ENCODE measurements at regions not wholly inside any gene's neighbourhood (a gene's known extent, or its start where the extent isn't known, plus 50 kb on each side); places are given as distances from the start of the nearest gene placed in this dataset.

DNA sequence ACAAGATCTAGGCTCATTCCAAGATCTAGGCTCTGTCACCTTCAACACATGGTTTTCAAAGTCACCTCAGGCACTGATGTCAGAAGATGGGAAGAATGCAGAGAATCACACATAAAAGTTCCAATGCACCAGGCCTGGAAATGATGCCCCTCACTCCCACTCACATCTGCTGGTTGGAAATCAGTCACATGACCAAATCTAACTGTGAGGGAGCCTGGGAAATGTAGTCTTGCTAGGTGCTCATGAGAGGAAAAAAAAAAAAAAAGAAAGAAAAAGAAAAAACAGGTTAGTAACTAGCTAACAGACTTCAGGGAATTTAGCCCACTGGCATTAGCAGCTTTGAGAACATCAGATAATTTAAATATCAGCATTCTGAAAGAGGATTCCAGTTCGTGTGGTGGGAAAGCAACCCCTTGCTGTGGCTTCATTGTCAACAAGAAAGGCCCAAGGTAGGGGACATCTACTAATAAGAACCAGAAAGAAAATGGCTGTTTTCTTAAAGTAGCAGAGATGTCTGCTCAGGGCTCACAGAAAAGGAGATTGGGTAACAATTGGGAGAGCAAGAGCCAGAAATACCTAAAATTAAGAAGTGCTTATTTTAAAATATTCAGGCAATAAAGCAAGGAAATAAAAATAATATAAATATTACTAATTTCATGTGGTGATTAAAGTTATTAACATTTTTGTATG, 614.3 kb downstream of the ACTL7B start:
- H3K27ac ChIP-seq (ENCODE audit: low read depth, low read length), result no peak overlapping the region

GRCh38 chr9:108239696-108240321, 616.0 kb downstream of the ACTL7B start:
- H3K27me3 ChIP-seq (ENCODE audit: control insufficient read depth in 1 of 2, insufficient read depth in 2 of 2, low read length in 2 of 2), result no peaks in the 10 kb centered on the region
- H3K27ac ChIP-seq (ENCODE audit: low read depth, low read length), result no peak overlapping the region
- no peaks in the 10 kb centered on the region for H3K4me1 ChIP-seq (ENCODE audit: insufficient read depth, low read length)
- no peaks in the 10 kb centered on the region for H3K36me3 ChIP-seq (ENCODE audit: insufficient read depth, low read length)
- H3K9me3 ChIP-seq (ENCODE audit: low read length), result no peaks in the 10 kb centered on the region
- H3K4me3 ChIP-seq (ENCODE audit: low read depth in 1 of 2, low read length in 2 of 2), result no peak overlapping the region
- H3K9ac ChIP-seq (ENCODE audit: low read length), result no peak overlapping the region

More for the DNA sequence above, 614.3 kb downstream of the ACTL7B start:
- H3K9ac ChIP-seq (ENCODE audit: low read length), result no peak overlapping the region
- H3K9me3 ChIP-seq (ENCODE audit: low read length), result no peaks in the 10 kb centered on the region
- H3K36me3 ChIP-seq (ENCODE audit: insufficient read depth, low read length), result no peaks in the 10 kb centered on the region
- H3K27me3 ChIP-seq (ENCODE audit: control insufficient read depth in 1 of 2, insufficient read depth in 2 of 2, low read length in 2 of 2), result no peaks in the 10 kb centered on the region
- no peaks in the 10 kb centered on the region for H3K4me1 ChIP-seq (ENCODE audit: insufficient read depth, low read length)
- no peak overlapping the region for H3K4me3 ChIP-seq (ENCODE audit: low read depth in 1 of 2, low read length in 2 of 2)

GRCh38 chr9:108235609-108236008, 620.2 kb downstream of the ACTL7B start:
- no peaks in the 10 kb centered on the region for H3K9me3 ChIP-seq (ENCODE audit: low read length)
- no peak overlapping the region for H3K27ac ChIP-seq (ENCODE audit: low read depth, low read length)
- no peaks in the 10 kb centered on the region for H3K36me3 ChIP-seq (ENCODE audit: insufficient read depth, low read length)
- H3K27me3 ChIP-seq (ENCODE audit: control insufficient read depth in 1 of 2, insufficient read depth in 2 of 2, low read length in 2 of 2), result no peaks in the 10 kb centered on the region
- H3K4me3 ChIP-seq (ENCODE audit: low read depth in 1 of 2, low read length in 2 of 2), result no peak overlapping the region
- H3K9ac ChIP-seq (ENCODE audit: low read length), result no peak overlapping the region
- H3K4me1 ChIP-seq (ENCODE audit: insufficient read depth, low read length), result no peaks in the 10 kb centered on the region

DNA sequence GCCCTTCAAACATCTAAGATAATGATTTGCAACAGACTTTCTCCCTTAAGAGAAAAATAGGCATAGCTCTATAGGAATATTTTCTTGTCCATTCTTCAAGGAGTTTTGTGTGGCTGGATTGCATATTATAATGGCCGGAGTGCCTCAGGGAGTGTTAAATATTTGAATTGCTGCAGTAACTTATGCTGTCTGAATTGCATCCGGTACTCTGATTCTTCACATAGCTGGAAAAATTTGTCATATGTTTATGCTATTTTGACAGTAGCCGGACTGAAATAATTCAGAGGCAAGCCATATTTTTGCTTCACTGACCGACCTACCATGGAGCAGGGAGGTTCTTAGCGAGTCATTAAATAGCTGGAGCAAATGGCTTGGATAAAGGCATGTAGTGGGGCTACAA, 621.0 kb downstream of the ACTL7B start:
- Histone ChIP-seq H3K9ac (ENCODE audit: low read length) (no peak overlapping the region), H3K36me3 (ENCODE audit: insufficient read depth, low read length) (no peaks in the 10 kb centered on the region), H3K27ac (ENCODE audit: low read depth, low read length) (no peak overlapping the region), H3K27me3 (ENCODE audit: control insufficient read depth in 1 of 2, insufficient read depth in 2 of 2, low read length in 2 of 2) (no peaks in the 10 kb centered on the region), H3K4me1 (ENCODE audit: insufficient read depth, low read length) (no peaks in the 10 kb centered on the region), H3K4me3 (ENCODE audit: low read depth in 1 of 2, low read length in 2 of 2) (no peak overlapping the region), H3K9me3 (ENCODE audit: low read length) (no peaks in the 10 kb centered on the region)

DNA sequence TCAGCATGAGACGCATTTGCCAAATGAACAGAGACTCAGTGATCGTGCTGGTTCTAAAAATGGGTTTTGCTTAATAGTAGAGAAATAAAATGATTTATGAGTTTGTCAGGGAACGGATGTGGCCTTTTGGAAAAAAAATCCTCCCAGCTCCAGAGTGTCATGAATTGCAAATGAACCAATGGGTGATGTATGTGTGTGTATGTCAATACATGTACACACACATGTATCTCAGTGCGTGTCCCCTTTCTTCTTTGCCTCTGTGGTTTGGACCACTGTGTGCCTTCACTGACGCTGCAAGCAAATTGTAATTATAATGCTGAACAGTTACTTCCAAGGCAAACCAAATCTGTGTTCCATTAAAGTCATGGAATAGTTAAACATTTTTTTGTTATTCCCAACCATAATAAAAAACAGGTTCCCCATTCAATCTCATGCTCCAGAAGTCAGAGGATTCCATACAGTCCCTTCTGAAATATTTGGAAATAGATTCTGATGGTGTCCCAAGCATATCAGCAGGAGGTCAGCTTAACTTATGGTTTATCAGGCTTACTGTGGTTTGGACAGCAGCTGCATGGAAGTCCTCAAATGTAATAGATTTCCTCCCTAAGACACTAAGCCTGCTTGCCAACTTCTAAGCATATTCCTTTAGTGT, 630.5 kb downstream of the ACTL7B start:
- no peak overlapping the region for H3K4me3 ChIP-seq (ENCODE audit: low read depth in 1 of 2, low read length in 2 of 2)
- no peaks in the 10 kb centered on the region for H3K36me3 ChIP-seq (ENCODE audit: insufficient read depth, low read length)
- H3K9me3 ChIP-seq (ENCODE audit: low read length), result no peaks in the 10 kb centered on the region
- no peak overlapping the region for H3K27ac ChIP-seq (ENCODE audit: low read depth, low read length)
- H3K27me3 ChIP-seq (ENCODE audit: control insufficient read depth in 1 of 2, insufficient read depth in 2 of 2, low read length in 2 of 2), result no peaks in the 10 kb centered on the region
- no peak overlapping the region for H3K9ac ChIP-seq (ENCODE audit: low read length)
- H3K4me1 ChIP-seq (ENCODE audit: insufficient read depth, low read length), result no peaks in the 10 kb centered on the region

GRCh38 chr9:108224716-108225115, 631.1 kb downstream of the ACTL7B start:
- H3K27me3 ChIP-seq (ENCODE audit: control insufficient read depth in 1 of 2, insufficient read depth in 2 of 2, low read length in 2 of 2), result no peaks in the 10 kb centered on the region
- H3K4me3 ChIP-seq (ENCODE audit: low read depth in 1 of 2, low read length in 2 of 2), result no peak overlapping the region
- H3K4me1 ChIP-seq (ENCODE audit: insufficient read depth, low read length), result no peaks in the 10 kb centered on the region
- H3K36me3 ChIP-seq (ENCODE audit: insufficient read depth, low read length), result no peaks in the 10 kb centered on the region
- no peaks in the 10 kb centered on the region for H3K9me3 ChIP-seq (ENCODE audit: low read length)
- H3K27ac ChIP-seq (ENCODE audit: low read depth, low read length), result no peak overlapping the region
- no peak overlapping the region for H3K9ac ChIP-seq (ENCODE audit: low read length)

- Histone ChIP-seq H3K4me3 (ENCODE audit: low read depth in 1 of 2, low read length in 2 of 2) (no peak overlapping the region), H3K27ac (ENCODE audit: low read depth, low read length) (no peak overlapping the region), H3K36me3 (ENCODE audit: insufficient read depth, low read length) (no peaks in the 10 kb centered on the region)
Observed at GRCh38 chr9:108219664-108220063, 636.1 kb downstream of the ACTL7B start.

GRCh38 chr9:108217431-108218349, 638.1 kb downstream of the ACTL7B start:
- Histone ChIP-seq H3K9ac (ENCODE audit: low read length) (no peak overlapping the region), H3K36me3 (ENCODE audit: insufficient read depth, low read length) (no peaks in the 10 kb centered on the region), H3K27ac (ENCODE audit: low read depth, low read length) (no peak overlapping the region), H3K4me1 (ENCODE audit: insufficient read depth, low read length) (no peaks in the 10 kb centered on the region), H3K27me3 (ENCODE audit: control insufficient read depth in 1 of 2, insufficient read depth in 2 of 2, low read length in 2 of 2) (no peaks in the 10 kb centered on the region), H3K4me3 (ENCODE audit: low read depth in 1 of 2, low read length in 2 of 2) (no peak overlapping the region), H3K9me3 (ENCODE audit: low read length) (no peaks in the 10 kb centered on the region)

More at GRCh38 chr9:108219664-108220063, 636.1 kb downstream of the ACTL7B start:
- Histone ChIP-seq H3K27me3 (ENCODE audit: control insufficient read depth in 1 of 2, insufficient read depth in 2 of 2, low read length in 2 of 2) (no peaks in the 10 kb centered on the region), H3K9ac (ENCODE audit: low read length) (no peak overlapping the region), H3K9me3 (ENCODE audit: low read length) (no peaks in the 10 kb centered on the region), H3K4me1 (ENCODE audit: insufficient read depth, low read length) (no peaks in the 10 kb centered on the region)

GRCh38 chr9:108213511-108213910, 642.3 kb downstream of the ACTL7B start:
- Histone ChIP-seq H3K4me3 (ENCODE audit: low read depth in 1 of 2, low read length in 2 of 2) (no peak overlapping the region), H3K27me3 (ENCODE audit: control insufficient read depth in 1 of 2, insufficient read depth in 2 of 2, low read length in 2 of 2) (no peaks in the 10 kb centered on the region), H3K4me1 (ENCODE audit: insufficient read depth, low read length) (no peaks in the 10 kb centered on the region), H3K9me3 (ENCODE audit: low read length) (no peaks in the 10 kb centered on the region), H3K27ac (ENCODE audit: low read depth, low read length) (no peak overlapping the region), H3K36me3 (ENCODE audit: insufficient read depth, low read length) (no peaks in the 10 kb centered on the region), H3K9ac (ENCODE audit: low read length) (no peak overlapping the region)

GRCh38 chr9:108212184-108212583, 643.6 kb downstream of the ACTL7B start:
- H3K27me3 ChIP-seq (ENCODE audit: control insufficient read depth in 1 of 2, insufficient read depth in 2 of 2, low read length in 2 of 2), result no peaks in the 10 kb centered on the region
- no peak overlapping the region for H3K9ac ChIP-seq (ENCODE audit: low read length)
- H3K27ac ChIP-seq (ENCODE audit: low read depth, low read length), result no peak overlapping the region
- no peaks in the 10 kb centered on the region for H3K4me1 ChIP-seq (ENCODE audit: insufficient read depth, low read length)
- H3K36me3 ChIP-seq (ENCODE audit: insufficient read depth, low read length), result no peaks in the 10 kb centered on the region
- H3K4me3 ChIP-seq (ENCODE audit: low read depth in 1 of 2, low read length in 2 of 2), result no peak overlapping the region
- no peaks in the 10 kb centered on the region for H3K9me3 ChIP-seq (ENCODE audit: low read length)

- Histone ChIP-seq H3K27me3 (ENCODE audit: control insufficient read depth in 1 of 2, insufficient read depth in 2 of 2, low read length in 2 of 2) (no peaks in the 10 kb centered on the region), H3K9ac (ENCODE audit: low read length) (no peak overlapping the region), H3K9me3 (ENCODE audit: low read length) (no peaks in the 10 kb centered on the region), H3K27ac (ENCODE audit: low read depth, low read length) (no peak overlapping the region), H3K4me1 (ENCODE audit: insufficient read depth, low read length) (no peaks in the 10 kb centered on the region), H3K36me3 (ENCODE audit: insufficient read depth, low read length) (no peaks in the 10 kb centered on the region), H3K4me3 (ENCODE audit: low read depth in 1 of 2, low read length in 2 of 2) (no peak overlapping the region)
Observed at GRCh38 chr9:108211411-108211955, 644.3 kb downstream of the ACTL7B start.

All from muscle layer of colon (tissue), 2 donors.